ENCODE measurements at regions not wholly inside any gene's neighbourhood (a gene's known extent, or its start where the extent isn't known, plus 50 kb on each side); places are given as distances from the start of the nearest gene placed in this dataset.

GRCh38 chr10:29925771-29926692 is 133.4 kb downstream of the JCAD start:
- no peak for DNase-seq (ENCODE audit: low read depth in 1 of 2, low spot score in 1 of 2)

- no peak for DNase-seq (ENCODE audit: low read depth in 1 of 2, low spot score in 1 of 2)
Observed at GRCh38 chr10:29924436-29924835, 134.9 kb downstream of the JCAD start.

GRCh38 chr10:29923416-29923965 is 135.9 kb downstream of the JCAD start:
- no peak for DNase-seq (ENCODE audit: low read depth in 1 of 2, low spot score in 1 of 2)

GRCh38 chr10:29922892-29923291 is 136.5 kb downstream of the JCAD start:
- DNase-seq (ENCODE audit: low read depth in 1 of 2, low spot score in 1 of 2), result no peak

- no peak for DNase-seq (ENCODE audit: low read depth in 1 of 2, low spot score in 1 of 2)
Observed at GRCh38 chr10:29922226-29922625, 137.2 kb downstream of the JCAD start.

GRCh38 chr10:29921071-29921446 is 138.3 kb downstream of the JCAD start:
- no peak for DNase-seq (ENCODE audit: low read depth in 1 of 2, low spot score in 1 of 2)

- no peak for DNase-seq (ENCODE audit: low read depth in 1 of 2, low spot score in 1 of 2)
Observed at GRCh38 chr10:29920408-29921070, 138.8 kb downstream of the JCAD start.

GRCh38 chr10:29918623-29919400 is 140.6 kb downstream of the JCAD start:
- no peak for DNase-seq (ENCODE audit: low read depth in 1 of 2, low spot score in 1 of 2)

GRCh38 chr10:29917311-29917710 is 142.1 kb downstream of the JCAD start:
- no peak for DNase-seq (ENCODE audit: low read depth in 1 of 2, low spot score in 1 of 2)

- DNase-seq (ENCODE audit: low read depth in 1 of 2, low spot score in 1 of 2), result no peak
Observed at GRCh38 chr10:29916669-29917068, 142.7 kb downstream of the JCAD start.

GRCh38 chr10:29914986-29915785 is 144.2 kb downstream of the JCAD start:
- DNase-seq (ENCODE audit: low read depth in 1 of 2, low spot score in 1 of 2), result no peak

- no peak for DNase-seq (ENCODE audit: low read depth in 1 of 2, low spot score in 1 of 2)
Observed at GRCh38 chr10:29908962-29909361, 150.4 kb downstream of the JCAD start.

GRCh38 chr10:29900865-29901264 is 158.5 kb downstream of the JCAD start:
- no peak for DNase-seq (ENCODE audit: low read depth in 1 of 2, low spot score in 1 of 2)

- DNase-seq (ENCODE audit: low read depth in 1 of 2, low spot score in 1 of 2), result no peak
Observed at GRCh38 chr10:29897999-29898716, 161.2 kb downstream of the JCAD start.

- no peak for DNase-seq (ENCODE audit: low read depth in 1 of 2, low spot score in 1 of 2)
Observed at GRCh38 chr10:29897430-29897829, 162.0 kb downstream of the JCAD start.

- no peak for DNase-seq (ENCODE audit: low read depth in 1 of 2, low spot score in 1 of 2)
Observed at GRCh38 chr10:29896053-29896452, 163.3 kb downstream of the JCAD start.

GRCh38 chr10:29895456-29895855 is 163.9 kb downstream of the JCAD start:
- no peak for DNase-seq (ENCODE audit: low read depth in 1 of 2, low spot score in 1 of 2)

- DNase-seq (ENCODE audit: low read depth in 1 of 2, low spot score in 1 of 2), result no peak
Observed at GRCh38 chr10:29888321-29888720, 171.1 kb downstream of the JCAD start.

- DNase-seq (ENCODE audit: low read depth in 1 of 2, low spot score in 1 of 2), result no peak
Observed at GRCh38 chr10:29886299-29886698, 173.1 kb downstream of the JCAD start.

GRCh38 chr10:29883231-29883630 is 176.2 kb downstream of the JCAD start:
- DNase-seq (ENCODE audit: low read depth in 1 of 2, low spot score in 1 of 2), result no peak
